ENCODE measurements at regions not wholly inside any gene's neighbourhood (a gene's known extent, or its start where the extent isn't known, plus 50 kb on each side); places are given as distances from the start of the nearest gene placed in this dataset.

GRCh38 chr10:123523833-123524232 lies 142.3 kb upstream of the GPR26 start:
- Histone ChIP-seq H3K18ac (ENCODE audit: extremely low read depth, low read length) (no peak overlapping the region), H2BK120ac (replicated peaks; ENCODE audit: low read depth, low read length) (no peak overlapping the region), H4K91ac (replicated peaks; ENCODE audit: insufficient read length, low read length) (no peak overlapping the region), H2BK12ac (ENCODE audit: low read depth, low read length) (no peak overlapping the region), H3K9me3 (ENCODE audit: insufficient read depth in 2 of 2, low read depth in 1 of 2, low read length in 1 of 2) (no peaks in the 10 kb centered on the region), H2AK5ac (ENCODE audit: low read depth, low read length) (no peak overlapping the region; the same call in 1 of the 2 replicates), H3K23me2 (ENCODE audit: low read depth, low read length) (no peaks in the 10 kb centered on the region), H3K4me2 (ENCODE audit: insufficient read depth in 1 of 2, low read depth in 2 of 2, low read length in 2 of 2) (no peak overlapping the region), H3K14ac (ENCODE audit: insufficient read length) (no peak overlapping the region), H3K4me3 (ENCODE audit: extremely low read depth in 1 of 4, insufficient read depth in 2 of 4, low read depth in 3 of 4, low read length in 4 of 4) (no peak overlapping the region), H3K27ac (ENCODE audit: low read depth, low read length) (no peak overlapping the region), H3K56ac (replicated peaks; ENCODE audit: insufficient read length, low read depth, low read length) (no peak overlapping the region), H4K8ac (ENCODE audit: extremely low read depth, insufficient read depth, low read length) (no peak overlapping the region), H2BK20ac (ENCODE audit: low read length) (no peak overlapping the region), H3K9ac (replicated peaks in 1 of 4; ENCODE audit: extremely low read depth in 1 of 4, low read depth in 3 of 4, low read length in 3 of 4) (no peak overlapping the region), H3K36me3 (ENCODE audit: control insufficient read depth in 2 of 4, insufficient read depth in 4 of 4, low read length in 3 of 4) (no peaks in the 10 kb centered on the region), H3K4me1 (replicated peaks in 1 of 4; ENCODE audit: control insufficient read depth in 3 of 4, insufficient read depth in 4 of 4, low read length in 3 of 4) (0 out of 7 replicates have a peak, but pooled peaks cover 0 to 2% (median 0%) of the 10 kb centered on the region in 4 experiments), H2BK15ac (ENCODE audit: low read length) (no peak overlapping the region), H3K27me3 (replicated peaks in 1 of 4; ENCODE audit: control insufficient read depth in 3 of 4, extremely low read depth in 1 of 4, insufficient read depth in 3 of 4, low read length in 3 of 4) (no peaks in the 10 kb centered on the region), H2AFZ (ENCODE audit: low read length) (no peak overlapping the region), H3K79me1 (ENCODE audit: low read depth, low read length) (no peaks in the 10 kb centered on the region), H3K79me2 (ENCODE audit: control insufficient read depth in 1 of 2, insufficient read depth in 2 of 2, low read length in 2 of 2) (no peaks in the 10 kb centered on the region), H4K5ac (ENCODE audit: insufficient read length, low read depth, low read length) (no peak overlapping the region), H3K4ac (replicated peaks; ENCODE audit: insufficient read length, low read depth, low read length) (no peak overlapping the region), H4K20me1 (replicated peaks in 1 of 2; ENCODE audit: control insufficient read depth in 1 of 2, insufficient read depth in 2 of 2, low read length in 2 of 2) (no peaks in the 10 kb centered on the region), H3K23ac (ENCODE audit: insufficient read length) (no peak overlapping the region), H2BK5ac (ENCODE audit: low read depth, low read length) (no peak overlapping the region)
- TF ChIP-seq ATF2 (IDR thresholded peaks at IDR 0.05; ENCODE audit: low read length) (no peak), MAX (IDR thresholded peaks at IDR 0.05) (no peak), SP2 (IDR thresholded peaks at IDR 0.05; ENCODE audit: low read length) (no peak), BCL11A (IDR thresholded peaks at IDR 0.05; ENCODE audit: low read depth in 2 of 2, low read length in 2 of 2) (no peak), SP4 (IDR thresholded peaks at IDR 0.05; ENCODE audit: low read length) (no peak), TEAD4 (IDR thresholded peaks at IDR 0.05; ENCODE audit: low read depth, low read length) (no peak)
- ChIA-PET POLR2A (ENCODE audit: partially characterized antibody) (no interaction called here), CTCF (ENCODE audit: partially characterized antibody) (interaction anchor here (0.6 to 0.9 kb wide), 3 partner anchors 25 to 852 kb away, joined by 3 read pairs; no protein-coding TSS in a partner anchor)
- 86% methylated on average over 3 of the region's 3 CpGs; no CpG with 5 or more reads in 1 of the 2 experiments for WGBS, 2 experiments (ENCODE audit: extremely low coverage in 1 of 2, insufficient coverage in 1 of 2, insufficient read length in 1 of 2, insufficient replicate concordance in 2 of 2, low coverage in 1 of 2, low lambda C conversion rate in 2 of 2, missing lambda C conversion rate in 1 of 2)
- FAIRE-seq = no peak
- DNase-seq (ENCODE audit: low read depth in 1 of 2, low spot score in 2 of 2) = no peak

Measured in H1 (cell line).